IPS-20b (cell line): ENCODE measurements at regions not wholly inside any gene's neighbourhood (a gene's known extent, or its start where the extent isn't known, plus 50 kb on each side); places are given as distances from the start of the nearest gene placed in this dataset.

Source experiments
- H3K27ac ChIP-seq: one replicate; pipeline ENCODE4 v1.5.1; 2013; ENCODE audit warnings: low read length
- H3K27me3 ChIP-seq: 2 replicates; pipeline ENCODE4 v1.6.1; 2013; ENCODE audit warnings: mild to moderate bottlenecking, low read length, inconsistent platforms; ENCODE audit not compliant: insufficient read depth
- H3K36me3 ChIP-seq: 2 replicates; pipeline ENCODE4 v1.6.1; 2013; ENCODE audit warnings: low read depth, mild to moderate bottlenecking, inconsistent platforms, low read length, moderate library complexity; ENCODE audit not compliant: insufficient read depth
- H3K4me1 ChIP-seq: 2 replicates; pipeline ENCODE4 v1.6.1; 2013; ENCODE audit warnings: mild to moderate bottlenecking, control low read depth, inconsistent platforms, low read length, moderate library complexity; ENCODE audit not compliant: insufficient read depth
- H3K4me3 ChIP-seq: 2 replicates; pipeline ENCODE4 v1.5.1; 2013; ENCODE audit warnings: mild to moderate bottlenecking, low read length, inconsistent platforms
- H3K9ac ChIP-seq: 2 replicates; pipeline ENCODE4 v1.6.1; 2013; ENCODE audit warnings: low read depth, mild to moderate bottlenecking, inconsistent platforms, low read length, moderate library complexity
- H3K9me3 ChIP-seq: 2 replicates; pipeline ENCODE4 v1.6.1; 2013; ENCODE audit warnings: mild to moderate bottlenecking, low read depth, low read length, inconsistent platforms; ENCODE audit not compliant: insufficient read depth

DNA sequence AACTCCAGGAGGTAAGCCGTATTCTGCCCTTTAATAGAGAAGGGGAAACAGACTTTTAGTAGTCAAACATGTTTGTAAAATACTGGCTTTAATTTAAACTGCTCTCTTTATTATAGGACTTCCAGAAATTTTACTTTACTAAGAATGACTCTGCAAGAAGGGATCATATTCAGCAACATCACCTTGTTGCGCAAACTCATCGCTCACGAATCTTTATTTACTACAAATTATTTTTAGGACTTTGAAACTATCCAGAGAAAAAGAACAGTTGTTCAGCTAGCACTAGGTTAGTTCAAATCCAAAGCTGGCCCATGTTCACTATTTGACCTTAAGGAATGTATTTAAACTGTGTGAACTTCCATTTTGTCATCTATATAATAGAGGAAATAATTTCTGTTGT lies 498.3 kb upstream of the TENM4 start:
- H3K9ac ChIP-seq, result no peak overlapping the region
- H3K36me3 ChIP-seq, result no peaks in the 10 kb centered on the region
- H3K4me1 ChIP-seq, result peaks cover 5% of the 10 kb centered on the region; the same call in 1 of the 2 replicates
- H3K9me3 ChIP-seq, result no peaks in the 10 kb centered on the region; the same call in 1 of the 2 replicates
- H3K4me3 ChIP-seq, result no peak overlapping the region
- H3K27ac ChIP-seq, result no peak overlapping the region
- H3K27me3 ChIP-seq, result no peaks in the 10 kb centered on the region

DNA sequence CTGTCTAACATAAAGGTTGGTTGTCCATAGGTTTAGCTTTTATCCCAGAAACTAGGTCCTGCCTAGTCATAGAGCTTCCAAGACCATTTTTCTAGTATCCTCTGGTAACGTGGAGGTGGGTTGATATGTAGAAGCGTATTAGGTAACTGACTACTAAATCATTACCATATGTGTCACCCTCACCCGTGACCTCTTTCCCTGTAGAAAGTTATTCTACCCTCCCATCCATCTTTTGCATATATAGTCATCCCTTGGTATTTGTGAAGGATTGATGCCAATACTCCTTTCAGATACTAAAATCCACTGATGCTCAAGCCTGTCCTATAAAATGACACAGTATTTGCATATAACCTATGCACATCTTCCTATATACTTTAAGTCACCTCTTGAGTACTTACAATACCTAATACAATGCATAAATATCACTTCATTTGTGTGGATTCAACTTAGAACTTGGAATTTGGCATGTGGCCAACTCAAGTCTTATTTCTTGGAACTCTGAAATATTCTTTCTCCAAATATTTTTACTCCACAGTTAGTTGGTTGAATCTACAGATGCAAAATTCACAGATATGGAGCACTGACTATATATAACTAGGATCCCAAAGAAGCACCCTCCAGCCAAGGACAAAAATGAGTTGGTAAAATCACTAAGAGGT lies 497.0 kb upstream of the TENM4 start:
- Histone ChIP-seq H3K9me3 (no peaks in the 10 kb centered on the region; the same call in 1 of the 2 replicates), H3K9ac (no peak overlapping the region), H3K4me1 (peaks cover 5% of the 10 kb centered on the region; the same call in 1 of the 2 replicates), H3K36me3 (no peaks in the 10 kb centered on the region), H3K27ac (no peak overlapping the region), H3K4me3 (no peak overlapping the region), H3K27me3 (no peaks in the 10 kb centered on the region)

DNA sequence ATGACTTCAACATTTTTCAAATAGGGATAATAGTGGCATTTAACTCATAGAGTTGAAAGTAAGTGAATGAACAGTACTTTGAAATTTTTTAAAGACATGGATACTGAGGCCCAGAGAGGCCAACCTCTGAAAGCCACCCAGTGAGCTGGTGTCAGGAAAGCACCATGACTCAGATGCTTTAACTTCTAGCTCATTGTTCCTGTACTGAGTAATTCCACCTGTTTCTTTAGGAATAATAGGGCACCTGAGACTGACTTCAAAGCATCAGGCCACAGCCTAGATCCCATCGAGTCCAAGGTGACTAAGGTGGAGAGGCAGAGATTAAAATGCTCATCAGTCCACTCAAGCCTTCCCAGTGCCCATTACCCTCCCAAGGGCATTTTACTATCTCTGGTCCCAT lies 491.8 kb upstream of the TENM4 start:
- H3K36me3 ChIP-seq, result no peaks in the 10 kb centered on the region

DNA sequence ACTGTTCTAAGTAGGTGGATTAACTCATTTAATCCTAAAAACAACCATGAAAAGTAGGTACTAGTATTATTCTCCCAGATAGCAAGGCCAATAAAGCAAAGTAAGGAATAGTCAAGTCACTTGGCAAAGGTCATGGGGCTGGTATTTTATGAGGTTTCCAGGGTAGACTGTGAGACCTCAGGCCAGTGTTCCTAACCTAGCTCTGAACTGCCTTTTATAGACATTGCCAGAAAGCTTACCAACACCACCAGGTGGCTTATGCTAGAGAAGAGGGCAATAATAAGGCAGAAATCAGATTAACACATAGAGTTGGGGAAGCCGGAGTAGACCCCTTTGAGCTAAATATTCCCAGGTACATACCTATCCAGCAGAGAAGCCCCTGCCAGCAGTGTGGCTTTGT lies 490.9 kb upstream of the TENM4 start:
- H3K36me3 ChIP-seq, result no peaks in the 10 kb centered on the region

More for the DNA sequence above, 491.8 kb upstream of the TENM4 start:
- no peaks in the 10 kb centered on the region for H3K27me3 ChIP-seq
- H3K9ac ChIP-seq, result no peak overlapping the region
- no peak overlapping the region for H3K27ac ChIP-seq
- H3K4me3 ChIP-seq, result no peak overlapping the region
- H3K4me1 ChIP-seq, result no peaks in the 10 kb centered on the region
- no peaks in the 10 kb centered on the region; the same call in 1 of the 2 replicates for H3K9me3 ChIP-seq

DNA sequence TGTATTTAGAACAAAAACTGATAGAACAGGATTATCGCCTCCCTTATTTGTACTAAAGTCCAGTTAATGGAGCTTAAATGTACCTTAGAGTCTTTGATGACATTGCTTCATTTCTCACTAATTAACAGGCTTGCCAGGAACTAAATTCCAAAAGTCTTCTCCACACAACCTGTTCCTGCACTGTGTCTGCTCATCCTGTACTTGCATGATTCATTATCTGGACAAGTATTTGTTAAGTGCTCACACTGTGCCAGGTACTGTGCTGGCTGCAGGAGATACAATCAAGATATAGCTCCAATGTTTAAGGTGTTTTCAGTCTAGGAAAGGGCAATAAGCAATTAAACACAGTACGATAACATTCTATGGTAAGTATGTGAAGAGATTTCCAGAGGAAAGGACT lies 485.9 kb upstream of the TENM4 start:
- H3K4me1 ChIP-seq, result no peaks in the 10 kb centered on the region
- no peak overlapping the region for H3K9ac ChIP-seq
- H3K36me3 ChIP-seq, result no peaks in the 10 kb centered on the region
- H3K27ac ChIP-seq, result no peak overlapping the region
- no peaks in the 10 kb centered on the region for H3K27me3 ChIP-seq
- no peaks in the 10 kb centered on the region for H3K9me3 ChIP-seq
- no peak overlapping the region for H3K4me3 ChIP-seq

More for the DNA sequence above, 490.9 kb upstream of the TENM4 start:
- Histone ChIP-seq H3K4me1 (no peaks in the 10 kb centered on the region), H3K9ac (no peak overlapping the region), H3K9me3 (no peaks in the 10 kb centered on the region), H3K27me3 (no peaks in the 10 kb centered on the region), H3K27ac (no peak overlapping the region), H3K4me3 (no peak overlapping the region)

DNA sequence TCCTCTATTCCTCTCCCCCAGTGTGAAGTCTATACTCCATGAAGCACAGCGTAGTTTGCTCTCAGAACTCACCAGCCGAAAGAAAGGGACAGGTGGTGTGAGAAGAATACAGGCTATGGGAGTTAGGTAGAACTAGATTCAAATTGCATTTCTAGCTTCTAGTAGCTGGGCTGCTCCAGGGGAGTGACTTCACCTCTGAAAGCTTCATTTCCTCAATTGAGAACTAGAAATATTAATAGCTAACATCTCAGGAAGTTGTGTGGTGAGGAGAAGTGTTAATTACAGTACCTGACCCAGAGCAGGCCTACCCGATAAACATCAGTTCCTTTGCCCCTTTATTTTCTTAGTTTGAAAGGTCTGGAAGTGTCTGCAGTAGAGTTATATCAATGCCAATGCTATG lies 484.7 kb upstream of the TENM4 start:
- H3K4me1 ChIP-seq, result no peaks in the 10 kb centered on the region
- H3K36me3 ChIP-seq, result no peaks in the 10 kb centered on the region
- H3K9me3 ChIP-seq, result no peaks in the 10 kb centered on the region
- no peaks in the 10 kb centered on the region for H3K27me3 ChIP-seq
- H3K27ac ChIP-seq, result no peak overlapping the region
- H3K4me3 ChIP-seq, result no peak overlapping the region
- no peak overlapping the region for H3K9ac ChIP-seq

DNA sequence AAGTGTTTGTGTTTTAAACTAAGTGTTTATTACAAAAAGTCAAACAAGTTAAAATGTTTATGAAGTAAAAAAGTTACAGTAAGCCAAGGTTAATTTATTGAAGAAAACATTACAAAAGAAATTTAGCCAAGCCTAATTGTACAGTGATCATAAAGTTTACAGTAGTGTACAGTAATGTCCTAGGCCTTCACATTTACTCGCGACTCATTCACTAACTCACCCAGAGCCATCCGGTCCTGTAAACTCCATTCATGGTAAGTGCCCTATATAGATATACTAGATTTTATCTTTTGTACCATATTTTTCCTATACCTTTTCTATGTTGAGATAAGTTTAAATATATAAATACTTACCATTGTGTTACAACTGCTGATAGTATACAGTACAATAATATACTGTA lies 481.8 kb upstream of the TENM4 start:
- no peak overlapping the region for H3K9ac ChIP-seq
- H3K4me3 ChIP-seq, result no peak overlapping the region
- H3K4me1 ChIP-seq, result no peaks in the 10 kb centered on the region
- no peaks in the 10 kb centered on the region for H3K9me3 ChIP-seq
- H3K36me3 ChIP-seq, result no peaks in the 10 kb centered on the region
- no peak overlapping the region for H3K27ac ChIP-seq
- H3K27me3 ChIP-seq, result no peaks in the 10 kb centered on the region

DNA sequence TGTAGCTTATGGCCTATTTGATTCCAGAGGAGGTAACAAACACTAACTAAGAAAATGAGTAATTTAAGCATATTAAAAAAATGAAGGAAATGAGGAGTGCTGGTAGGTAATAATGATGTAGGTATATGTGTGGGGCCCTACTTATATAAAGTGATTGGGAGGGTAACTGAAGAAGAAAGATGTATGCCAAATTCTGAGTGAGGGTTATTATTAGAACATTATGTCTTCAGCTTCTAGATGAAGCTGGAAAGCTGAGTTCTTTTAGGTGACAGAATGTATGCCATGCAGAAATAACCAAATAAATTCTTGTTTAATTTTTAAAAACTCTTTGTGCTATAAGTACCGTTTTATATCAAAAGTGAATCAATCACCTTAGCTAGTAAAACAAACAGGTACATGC lies 479.6 kb upstream of the TENM4 start:
- H3K4me3 ChIP-seq, result no peak overlapping the region
- H3K27me3 ChIP-seq, result no peaks in the 10 kb centered on the region
- H3K9ac ChIP-seq, result no peak overlapping the region
- H3K27ac ChIP-seq, result no peak overlapping the region
- H3K36me3 ChIP-seq, result no peaks in the 10 kb centered on the region
- no peaks in the 10 kb centered on the region for H3K4me1 ChIP-seq
- no peaks in the 10 kb centered on the region for H3K9me3 ChIP-seq

DNA sequence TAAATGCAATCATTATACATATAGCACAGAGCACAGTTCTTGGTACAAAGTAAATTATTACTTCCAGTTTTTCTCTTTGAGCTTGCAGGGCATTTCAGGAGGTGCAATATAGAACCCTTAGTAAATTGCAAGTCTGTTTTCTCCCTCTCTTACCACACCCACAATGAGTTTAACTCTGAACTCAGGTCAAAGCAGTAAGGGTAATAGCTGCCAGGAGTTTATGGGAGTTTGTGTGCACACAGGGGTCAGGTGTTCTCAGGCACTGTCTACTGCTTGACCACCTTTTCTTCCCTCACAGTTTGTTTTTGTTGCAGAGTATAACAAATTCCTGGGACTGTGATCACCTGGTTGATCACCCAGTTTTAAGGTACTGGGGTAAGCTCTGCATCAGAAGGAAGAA lies 478.5 kb upstream of the TENM4 start:
- H3K36me3 ChIP-seq, result no peaks in the 10 kb centered on the region
- H3K27me3 ChIP-seq, result no peaks in the 10 kb centered on the region
- no peaks in the 10 kb centered on the region for H3K4me1 ChIP-seq
- H3K9ac ChIP-seq, result no peak overlapping the region
- H3K27ac ChIP-seq, result no peak overlapping the region
- H3K9me3 ChIP-seq, result no peaks in the 10 kb centered on the region
- no peak overlapping the region for H3K4me3 ChIP-seq

DNA sequence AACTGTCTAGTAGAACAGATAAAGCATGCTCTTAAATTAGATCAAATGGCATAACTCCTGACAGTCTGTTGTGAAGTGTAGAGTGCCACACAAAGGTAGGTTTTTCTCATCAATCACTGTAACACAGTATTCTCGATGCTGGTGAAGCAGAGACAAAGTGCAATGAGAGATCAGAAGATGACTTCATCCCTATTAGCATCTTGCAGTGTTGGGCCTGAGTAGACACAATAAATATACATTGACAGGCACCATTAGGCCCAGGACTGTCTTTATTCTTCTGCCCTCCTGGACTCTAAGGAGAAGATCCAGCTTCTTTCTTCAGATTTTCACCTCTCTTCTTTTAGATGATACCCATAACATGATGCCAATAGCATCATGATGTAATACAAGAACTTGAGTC lies 478.0 kb upstream of the TENM4 start:
- Histone ChIP-seq H3K9ac (no peak overlapping the region), H3K27ac (no peak overlapping the region), H3K4me3 (no peak overlapping the region), H3K36me3 (no peaks in the 10 kb centered on the region), H3K9me3 (no peaks in the 10 kb centered on the region), H3K4me1 (no peaks in the 10 kb centered on the region), H3K27me3 (no peaks in the 10 kb centered on the region)

DNA sequence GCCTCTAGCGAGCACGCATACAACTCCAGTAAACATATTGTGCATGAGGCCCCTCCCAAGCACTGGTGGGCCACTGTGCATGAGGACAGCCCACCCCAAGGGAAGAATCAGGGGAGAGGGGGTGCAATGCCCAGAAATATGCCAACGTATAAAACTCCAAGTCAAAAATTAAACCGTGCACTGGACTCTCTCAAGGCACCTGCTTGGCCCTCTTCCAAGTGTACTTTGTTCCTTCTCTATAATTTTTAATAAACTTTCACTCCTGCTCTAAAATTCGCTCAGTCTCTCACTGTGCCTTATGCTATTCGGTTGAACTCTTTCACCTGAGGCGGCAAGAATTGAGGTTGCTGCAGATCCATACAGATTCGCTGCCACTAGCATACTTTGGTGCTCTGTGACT lies 465.3 kb upstream of the TENM4 start:
- no peak overlapping the region for H3K4me3 ChIP-seq
- peaks cover 3% of the 10 kb centered on the region; the same call in 1 of the 2 replicates for H3K4me1 ChIP-seq
- H3K9ac ChIP-seq, result no peak overlapping the region
- no peaks in the 10 kb centered on the region for H3K27me3 ChIP-seq
- H3K36me3 ChIP-seq, result no peaks in the 10 kb centered on the region
- no peak overlapping the region for H3K27ac ChIP-seq
- H3K9me3 ChIP-seq, result no peaks in the 10 kb centered on the region

DNA sequence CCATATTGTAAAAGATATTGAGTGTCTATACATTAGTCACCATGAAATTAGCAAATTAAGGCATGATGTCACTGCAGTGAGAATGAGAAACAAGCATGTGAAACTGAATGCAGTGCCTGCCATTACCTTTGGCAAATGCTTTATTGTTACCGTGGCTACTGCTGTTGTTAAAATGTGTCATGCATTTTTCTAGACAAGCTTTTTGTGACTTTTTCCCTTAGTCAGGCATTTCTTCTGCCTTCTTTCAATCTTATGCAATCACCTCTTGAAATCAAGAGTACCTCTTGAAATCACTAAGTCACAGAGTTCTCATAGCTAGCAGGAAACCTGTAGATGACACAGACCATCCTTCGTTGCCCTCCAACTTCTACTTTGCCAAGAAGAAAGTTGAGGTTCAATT lies 461.7 kb upstream of the TENM4 start:
- Histone ChIP-seq H3K4me1 (peaks cover 3% of the 10 kb centered on the region; the same call in 1 of the 2 replicates), H3K36me3 (no peaks in the 10 kb centered on the region), H3K9me3 (no peaks in the 10 kb centered on the region), H3K4me3 (no peak overlapping the region), H3K9ac (no peak overlapping the region), H3K27ac (no peak overlapping the region), H3K27me3 (no peaks in the 10 kb centered on the region)
